Kidney (tissue), 13 donors: ENCODE measurements at regions not wholly inside any gene's neighbourhood (a gene's known extent, or its start where the extent isn't known, plus 50 kb on each side); places are given as distances from the start of the nearest gene placed in this dataset.

Experiments
- DNase-seq, 5 donors: peaks; one replicate each; pipeline ENCODE4 v3.0.0-alpha.2; 2013 to 2020
- FAIRE-seq: peaks from 2 replicates; lab custom pipeline; 2012; peaks lifted over from hg19 to GRCh38; lab: Jason Lieb, UNC
- H3K27ac ChIP-seq, 2 donors: one replicate each; pipeline ENCODE4 v1.7.0; 2013; ENCODE audit warnings: low read depth in 2 of 2, low read length in 2 of 2, inconsistent platforms in 1 of 2
- H3K27me3 ChIP-seq: one replicate; pipeline ENCODE4 v1.7.1; 2013; ENCODE audit warnings: low read length, inconsistent platforms; ENCODE audit not compliant: control insufficient read depth, insufficient read depth
- H3K36me3 ChIP-seq, 3 donors: one replicate each; pipeline versions ENCODE4 v1.7.0 to v1.7.1; 2013; ENCODE audit warnings: low read length in 3 of 3, control low read depth in 1 of 3, inconsistent platforms in 1 of 3; ENCODE audit not compliant: insufficient read depth in 3 of 3, control insufficient read depth in 2 of 3
- H3K4me1 ChIP-seq, 3 donors: one replicate each; pipeline versions ENCODE4 v1.7.0 to v1.7.1; 2013; ENCODE audit warnings: low read length in 3 of 3, inconsistent platforms in 1 of 3, low read depth in 1 of 3; ENCODE audit not compliant: control insufficient read depth in 2 of 3, insufficient read depth in 2 of 3
- H3K4me3 ChIP-seq, 3 donors: one replicate each; pipeline versions ENCODE4 v1.7.0 to v1.8.1; 2013; ENCODE audit warnings: low read length in 3 of 3, control low read depth in 1 of 3, inconsistent platforms in 1 of 3
- H3K9ac ChIP-seq, 3 donors: one replicate each; pipeline versions ENCODE4 v1.7.0 to v1.7.1; 2013; ENCODE audit warnings: low read length in 3 of 3, control low read depth in 1 of 3, inconsistent platforms in 1 of 3
- H3K9me3 ChIP-seq, 3 donors: one replicate each; pipeline versions ENCODE4 v1.7.0 to v1.7.1; 2013; ENCODE audit warnings: low read length in 3 of 3, control low read depth in 1 of 3, inconsistent platforms in 1 of 3; ENCODE audit not compliant: control insufficient read depth in 2 of 3, insufficient read depth in 1 of 3
- intact Hi-C: fragments of 100-400 bp; cut with DNase I; formaldehyde crosslinking; loops from one replicate; pipeline ENCODE4 v1.11.1; 2022
- TF ChIP-seq, protein P1 (sequence below): IDR thresholded peaks from 3 replicates; pipeline ENCODE4 v1.5.1; 2012; ENCODE audit warnings: mild to moderate bottlenecking, moderate library complexity, borderline replicate concordance; ENCODE audit not compliant: insufficient read depth; ENCODE audit errors: extremely low read depth
- donor health status: control.
- donor health status: control.
- donor health status: control.
- donor health status: control.
- donor health status: control.
- donor health status: DM: yes; HTN: yes; CAD: no.
- donor health status: Normal renal cell carcinoma (clear cell type).

DNA sequence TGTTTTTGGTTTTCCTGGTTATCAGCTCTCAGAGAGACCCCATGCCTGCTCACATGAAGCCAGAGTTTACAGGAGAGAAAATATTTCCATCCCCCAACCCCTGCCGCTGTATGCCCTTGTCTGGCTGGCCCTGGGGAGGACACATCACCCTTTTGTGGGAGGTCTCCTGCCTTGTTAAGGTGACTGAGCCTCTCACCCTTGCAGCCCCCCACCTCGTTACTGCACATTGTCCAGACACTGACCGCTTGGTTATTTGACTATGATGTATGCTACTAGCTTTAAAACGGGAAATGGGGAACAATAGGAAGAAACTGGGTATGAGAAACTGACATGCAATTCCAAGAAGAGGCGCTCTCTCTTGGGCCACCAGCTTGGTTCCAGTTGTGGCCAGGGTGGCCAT, 51.1 kb upstream of the RFPL3 start:
- no peaks in the 10 kb centered on the region for H3K36me3 ChIP-seq
- no peak for DNase-seq
- no peak for FAIRE-seq
- H3K9ac ChIP-seq, result no peak overlapping the region
- H3K27me3 ChIP-seq, result no peaks in the 10 kb centered on the region
- TF ChIP-seq, protein P1, sequence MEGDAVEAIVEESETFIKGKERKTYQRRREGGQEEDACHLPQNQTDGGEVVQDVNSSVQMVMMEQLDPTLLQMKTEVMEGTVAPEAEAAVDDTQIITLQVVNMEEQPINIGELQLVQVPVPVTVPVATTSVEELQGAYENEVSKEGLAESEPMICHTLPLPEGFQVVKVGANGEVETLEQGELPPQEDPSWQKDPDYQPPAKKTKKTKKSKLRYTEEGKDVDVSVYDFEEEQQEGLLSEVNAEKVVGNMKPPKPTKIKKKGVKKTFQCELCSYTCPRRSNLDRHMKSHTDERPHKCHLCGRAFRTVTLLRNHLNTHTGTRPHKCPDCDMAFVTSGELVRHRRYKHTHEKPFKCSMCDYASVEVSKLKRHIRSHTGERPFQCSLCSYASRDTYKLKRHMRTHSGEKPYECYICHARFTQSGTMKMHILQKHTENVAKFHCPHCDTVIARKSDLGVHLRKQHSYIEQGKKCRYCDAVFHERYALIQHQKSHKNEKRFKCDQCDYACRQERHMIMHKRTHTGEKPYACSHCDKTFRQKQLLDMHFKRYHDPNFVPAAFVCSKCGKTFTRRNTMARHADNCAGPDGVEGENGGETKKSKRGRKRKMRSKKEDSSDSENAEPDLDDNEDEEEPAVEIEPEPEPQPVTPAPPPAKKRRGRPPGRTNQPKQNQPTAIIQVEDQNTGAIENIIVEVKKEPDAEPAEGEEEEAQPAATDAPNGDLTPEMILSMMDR, result no peak
- no peaks in the 10 kb centered on the region for H3K9me3 ChIP-seq
- H3K4me1 ChIP-seq, result no peaks in the 10 kb centered on the region
- intact Hi-C loops, result no loop called here
- H3K27ac ChIP-seq, result no peak overlapping the region
- no peak overlapping the region for H3K4me3 ChIP-seq

DNA sequence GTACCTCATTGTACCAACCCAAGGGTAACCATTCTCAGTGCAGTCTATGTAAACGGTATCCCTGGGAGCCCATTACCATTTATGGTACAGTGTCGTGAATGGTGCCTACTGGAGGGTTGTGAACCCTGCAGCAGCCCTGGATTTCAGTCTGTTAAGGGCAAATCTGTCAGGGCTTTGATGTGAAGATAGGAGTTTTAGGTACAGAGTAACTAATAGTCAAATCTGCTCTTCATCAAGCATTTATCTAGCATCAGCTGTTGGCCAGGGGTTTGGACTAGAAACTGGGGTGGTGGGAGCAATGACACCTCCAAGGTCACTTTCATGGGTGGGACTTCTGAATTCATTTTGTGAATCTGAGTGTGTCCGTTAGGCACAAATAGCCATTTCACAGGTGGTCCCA, 50.6 kb upstream of the RFPL3 start:
- H3K9ac ChIP-seq, result no peak overlapping the region
- no peak for FAIRE-seq
- TF ChIP-seq, protein P1, result no peak
- DNase-seq, result no peak
- H3K4me3 ChIP-seq, result no peak overlapping the region
- H3K36me3 ChIP-seq, result no peaks in the 10 kb centered on the region
- no peaks in the 10 kb centered on the region for H3K4me1 ChIP-seq
- H3K27ac ChIP-seq, result no peak overlapping the region
- no peaks in the 10 kb centered on the region for H3K27me3 ChIP-seq
- intact Hi-C loops, result no loop called here
- no peaks in the 10 kb centered on the region for H3K9me3 ChIP-seq

DNA sequence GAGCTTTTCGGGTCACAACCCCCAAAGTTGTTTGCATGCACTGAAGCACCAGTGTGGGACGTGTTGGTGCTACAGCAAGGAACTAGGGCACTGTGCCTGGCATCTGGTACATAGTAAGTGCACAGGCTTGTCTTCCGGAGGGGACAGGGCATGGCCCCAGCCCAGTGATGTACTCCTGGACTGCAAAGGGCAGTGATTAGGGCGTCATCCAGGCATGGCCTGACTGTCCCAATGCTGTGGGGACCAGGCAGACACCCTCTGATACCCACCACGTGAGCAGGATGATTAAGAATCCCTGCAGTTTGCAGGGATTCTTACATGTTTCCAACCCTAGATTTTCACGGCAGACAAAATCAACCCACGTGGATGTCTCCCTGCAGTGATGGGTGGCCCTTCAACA, 50.0 kb upstream of the RFPL3 start:
- H3K27ac ChIP-seq, result no peak overlapping the region
- no peak overlapping the region for H3K9ac ChIP-seq
- intact Hi-C loops, result no loop called here
- TF ChIP-seq, protein P1, result no peak
- no peaks in the 10 kb centered on the region for H3K4me1 ChIP-seq
- no peaks in the 10 kb centered on the region for H3K9me3 ChIP-seq
- FAIRE-seq, result no peak
- H3K4me3 ChIP-seq, result no peak overlapping the region
- no peaks in the 10 kb centered on the region for H3K36me3 ChIP-seq
- H3K27me3 ChIP-seq, result no peaks in the 10 kb centered on the region
- DNase-seq, result peak in 1 of 5 donors; percentile 28
